GM19468 (cell line): ENCODE measurements at regions not wholly inside any gene's neighbourhood (a gene's known extent, or its start where the extent isn't known, plus 50 kb on each side); places are given as distances from the start of the nearest gene placed in this dataset.

Experiments used
- ATAC-seq: cut with Tn5 transposase; IDR thresholded peaks from one replicate; pipeline ENCODE4 v1.9.1; 2021; ENCODE audit warnings: mild to moderate bottlenecking, moderate library complexity, moderate number of reproducible peaks; ENCODE audit not compliant: unreplicated experiment; ENCODE audit errors: extremely low read depth

DNA sequence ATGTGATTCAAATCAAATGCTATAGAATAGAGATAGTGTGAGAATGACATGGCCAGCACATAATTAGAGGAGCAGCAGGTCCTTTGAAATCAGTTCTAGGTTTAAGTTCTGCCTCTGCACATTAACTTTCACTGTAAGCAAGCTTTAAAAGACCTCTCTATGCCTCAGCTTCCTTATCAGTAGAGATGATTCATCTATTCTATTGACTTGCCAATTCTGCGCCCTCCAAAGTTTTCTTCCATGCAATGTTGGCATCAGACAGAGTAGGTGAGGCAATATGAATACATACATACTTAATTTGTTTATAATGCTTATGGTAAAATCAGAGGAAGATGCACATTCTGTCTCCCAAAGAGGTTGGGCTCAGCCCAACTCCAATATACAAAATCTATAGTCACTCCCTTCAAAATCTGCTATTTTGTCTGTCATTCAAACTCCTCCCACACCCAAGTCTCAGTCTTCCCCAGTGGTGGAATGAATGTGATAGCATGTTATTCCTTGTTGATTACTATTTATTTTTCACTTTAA is 525.5 kb downstream of the RFC3 start:
- no peak for ATAC-seq

GRCh38 chr13:34344816-34345215 is 526.9 kb downstream of the RFC3 start:
- ATAC-seq, result no peak

DNA sequence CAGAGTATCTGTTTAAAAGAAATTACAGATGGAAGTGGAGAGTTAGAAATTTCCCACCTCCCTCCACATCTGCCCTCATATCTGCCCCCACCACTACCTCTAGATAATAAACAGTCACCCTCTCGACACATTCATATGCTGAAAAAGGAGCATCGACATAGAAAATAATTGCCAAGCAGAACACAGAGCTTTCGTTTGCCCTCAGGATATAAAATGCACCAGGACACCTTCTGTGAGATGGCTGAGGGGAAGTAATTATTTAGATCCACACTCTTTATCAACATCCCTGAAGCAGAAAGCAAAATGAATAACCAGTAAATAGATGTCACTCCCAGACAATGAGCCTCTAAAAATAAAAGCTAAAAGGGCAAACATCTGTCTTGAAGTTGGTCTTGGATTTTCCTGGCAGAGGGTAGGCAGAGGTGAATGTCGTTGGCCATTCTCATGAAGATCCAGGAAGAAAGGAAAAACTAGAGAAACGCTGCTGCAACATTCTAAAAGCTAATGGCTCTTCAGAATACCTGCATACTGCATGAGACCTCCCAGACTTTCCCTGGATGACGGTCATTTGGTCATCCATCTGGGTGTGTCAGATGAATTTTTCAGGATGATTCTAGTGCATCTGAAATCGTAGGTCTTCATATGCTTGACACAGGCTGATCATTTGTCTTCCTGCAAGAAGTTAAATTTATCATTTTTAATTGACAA is 527.5 kb downstream of the RFC3 start:
- ATAC-seq, result no peak

DNA sequence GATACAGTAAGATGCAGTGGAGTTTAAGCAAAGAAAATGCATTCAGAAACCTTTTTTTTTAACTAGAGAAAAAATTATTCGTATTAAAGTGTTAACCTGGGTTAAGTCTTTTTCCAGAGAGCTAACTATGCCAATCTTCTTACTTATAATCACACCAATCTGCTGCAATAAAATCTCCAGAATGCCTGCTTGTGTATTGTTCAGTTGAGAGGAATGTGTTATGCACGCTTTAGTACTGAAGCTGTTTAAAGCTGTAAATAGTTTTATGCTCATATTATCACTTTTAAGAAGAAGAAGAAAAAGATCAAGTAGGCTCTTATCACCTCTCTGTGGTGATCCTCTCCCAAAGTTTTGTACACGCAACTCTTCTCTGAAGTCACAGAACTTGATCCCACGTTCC is 528.7 kb downstream of the RFC3 start:
- ATAC-seq, result no peak

- no peak for ATAC-seq
Observed at GRCh38 chr13:34347784-34348573, 530.0 kb downstream of the RFC3 start.

- ATAC-seq, result no peak
Observed at GRCh38 chr13:34349091-34349722, 531.3 kb downstream of the RFC3 start.

- no peak for ATAC-seq
Observed at GRCh38 chr13:34350671-34351070, 532.7 kb downstream of the RFC3 start.

DNA sequence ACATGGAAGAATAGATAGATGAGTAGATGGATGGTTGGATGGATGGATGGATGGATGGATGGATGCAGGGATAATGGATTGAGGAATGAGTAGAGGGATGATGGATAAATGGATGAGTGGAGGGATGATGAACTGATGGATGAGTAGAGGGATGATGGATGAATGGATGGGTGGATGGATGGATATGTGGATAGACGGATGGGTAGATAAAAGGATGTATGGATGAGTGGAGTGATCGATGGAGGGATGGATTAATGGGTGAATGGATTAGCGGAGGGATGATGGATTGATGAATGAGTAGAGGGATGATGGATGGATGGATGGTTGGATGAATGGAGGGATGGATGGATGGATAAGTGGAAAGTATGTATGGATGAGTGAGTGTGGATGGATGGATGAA is 533.2 kb downstream of the RFC3 start:
- ATAC-seq, result no peak

DNA sequence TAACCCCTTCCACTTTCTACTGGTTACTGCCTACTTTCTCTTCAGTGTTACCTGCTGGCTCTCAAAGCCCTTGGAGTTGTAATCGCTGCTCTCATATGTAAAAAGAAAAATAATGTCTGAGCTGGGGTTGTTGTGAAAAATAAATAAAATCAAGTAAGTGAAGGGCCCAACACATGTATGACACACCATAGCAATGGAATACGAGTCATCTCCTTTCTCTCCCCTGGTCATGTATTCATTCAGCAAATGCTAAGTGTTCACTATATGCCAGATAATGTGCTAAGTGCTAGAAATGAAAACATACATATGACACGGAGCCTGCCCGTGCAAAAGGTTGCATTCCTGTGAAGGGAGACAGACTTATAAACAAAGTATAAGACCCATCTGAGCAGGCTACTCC is 535.0 kb downstream of the RFC3 start:
- no peak for ATAC-seq

DNA sequence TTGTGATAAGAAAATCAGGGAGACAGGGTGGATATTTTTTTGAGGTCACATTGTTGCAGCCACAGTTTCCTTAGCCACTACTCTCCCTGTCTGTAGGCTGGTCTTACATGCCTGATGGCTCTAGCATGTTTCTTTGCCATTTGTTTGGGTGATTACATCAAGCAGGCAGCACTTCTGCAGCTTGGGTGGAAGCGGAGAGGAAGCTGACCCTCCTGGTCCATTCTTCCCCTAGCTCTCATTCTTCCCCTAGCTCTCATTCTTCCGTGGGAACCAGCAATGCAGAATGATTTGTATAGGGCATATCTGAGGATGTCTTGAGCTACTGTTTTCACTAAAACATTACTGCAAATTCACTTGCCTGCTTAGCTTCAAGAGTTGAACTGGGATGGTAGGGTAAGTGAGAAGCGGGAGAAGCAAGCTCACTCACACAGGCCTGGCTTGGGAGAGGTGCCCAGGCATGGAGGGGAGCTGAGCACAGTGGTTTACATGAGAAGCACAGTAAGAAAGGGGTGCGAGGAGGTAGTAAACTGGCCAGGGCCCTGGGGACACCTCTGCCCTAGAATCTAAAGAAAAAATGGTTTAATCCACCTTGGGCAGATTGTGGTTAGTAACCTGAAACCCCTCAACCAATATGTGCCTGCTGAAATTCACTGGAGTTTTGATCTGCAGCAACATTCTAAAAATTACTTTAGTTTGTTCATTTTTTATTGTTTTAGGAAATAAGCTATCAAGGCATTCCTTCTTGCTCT is 538.9 kb downstream of the RFC3 start:
- no peak for ATAC-seq

GRCh38 chr13:34357435-34358232 is 539.7 kb downstream of the RFC3 start:
- no peak for ATAC-seq

- no peak for ATAC-seq
Observed at GRCh38 chr13:34358811-34359513, 541.0 kb downstream of the RFC3 start.

DNA sequence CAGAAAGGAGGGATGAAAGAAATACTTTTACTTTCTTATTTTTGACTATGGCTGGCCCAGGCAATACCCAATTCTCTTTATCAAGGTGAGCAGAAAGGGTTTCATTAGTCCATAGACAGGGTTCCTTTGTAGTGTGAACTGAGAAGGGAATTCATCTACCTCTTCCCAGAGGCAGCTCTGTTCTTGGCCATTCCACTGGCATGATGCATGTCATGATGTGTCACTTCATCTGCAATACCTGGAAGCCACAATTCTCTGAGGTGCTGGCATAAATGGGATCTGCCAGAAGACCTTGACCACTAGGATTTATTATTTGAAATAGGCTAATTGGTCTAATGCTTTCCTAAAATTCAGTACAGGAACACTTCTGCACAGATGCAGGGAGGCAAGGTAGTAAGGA is 542.8 kb downstream of the RFC3 start:
- ATAC-seq, result no peak

- ATAC-seq, result no peak
Observed at GRCh38 chr13:34361560-34361959, 543.6 kb downstream of the RFC3 start.

DNA sequence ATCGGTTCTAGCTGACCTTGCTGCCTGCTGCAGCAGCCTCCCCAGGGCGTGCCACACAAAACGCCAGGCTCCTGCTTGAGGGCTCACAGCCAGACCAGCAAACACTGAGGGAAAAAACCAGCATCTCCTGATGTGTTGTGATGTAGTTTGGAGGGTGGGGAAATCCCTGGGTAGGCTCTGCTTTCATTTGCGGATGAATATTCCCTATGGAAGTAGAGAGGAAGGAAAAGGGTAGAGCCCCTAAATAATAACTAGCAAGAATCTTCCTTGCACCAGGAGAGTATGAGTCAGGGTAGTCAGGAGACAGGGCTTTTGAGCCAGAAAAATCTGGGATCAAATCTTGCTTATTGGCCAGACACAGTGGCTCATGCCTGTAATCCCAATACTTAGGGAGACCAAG is 545.3 kb downstream of the RFC3 start:
- no peak for ATAC-seq

DNA sequence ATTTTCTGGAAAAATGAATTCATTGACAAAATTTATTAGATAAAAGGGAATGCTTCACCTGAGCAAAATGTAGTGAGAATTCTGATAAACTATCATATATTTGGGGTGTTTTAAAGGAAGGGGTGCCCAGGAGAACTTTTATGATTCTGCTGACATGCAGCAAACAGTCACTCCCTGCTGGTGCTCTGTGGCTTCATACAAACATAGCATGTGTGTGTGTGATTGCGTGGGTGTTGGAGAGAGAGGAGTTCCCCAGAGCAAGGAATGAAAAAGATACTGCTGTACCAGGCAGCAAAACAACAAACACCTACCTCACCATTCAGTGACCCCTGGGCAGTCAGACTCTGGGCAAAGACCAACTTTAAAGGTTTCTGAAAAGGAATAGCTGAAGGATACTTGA is 546.7 kb downstream of the RFC3 start:
- no peak for ATAC-seq

GRCh38 chr13:34369931-34370330 is 552.0 kb downstream of the RFC3 start:
- no peak for ATAC-seq

- ATAC-seq, result no peak
Observed at GRCh38 chr13:34371108-34371507, 553.2 kb downstream of the RFC3 start.
